Testis (tissue), 2 donors: ENCODE measurements at regions not wholly inside any gene's neighbourhood (a gene's known extent, or its start where the extent isn't known, plus 50 kb on each side); places are given as distances from the start of the nearest gene placed in this dataset.

Experiments
- DNase-seq: peaks from one replicate; pipeline ENCODE4 v3.0.0-alpha.2; 2019
- H3K27ac ChIP-seq, 2 donors: fragments of 200-600 bp; sonication (generic); one replicate each; pipeline ENCODE4 v1.5.1; 2019
- H3K27me3 ChIP-seq: fragments of 200-600 bp; sonication (generic); one replicate; pipeline ENCODE4 v1.5.1; 2019
- H3K36me3 ChIP-seq: fragments of 200-600 bp; sonication (generic); one replicate; pipeline ENCODE4 v1.5.1; 2017; ENCODE audit warnings: low read depth; ENCODE audit errors: missing control alignments
- H3K4me1 ChIP-seq: fragments of 200-600 bp; sonication (generic); one replicate; pipeline ENCODE4 v1.5.1; 2019
- H3K4me3 ChIP-seq, 2 donors: fragments of 200-600 bp; sonication (generic); one replicate each; pipeline ENCODE4 v1.5.1; 2017 to 2019
- H3K9me3 ChIP-seq: fragments of 200-600 bp; sonication (generic); one replicate; pipeline ENCODE4 v1.5.1; 2017
- POLR2A ChIP-seq: fragments of 450-650 bp; IDR thresholded peaks from one replicate; pipeline ENCODE4 v1.6.1; 2017; ENCODE audit warnings: antibody characterized with exemption, mild to moderate bottlenecking, moderate library complexity
- WGBS, 2 donors: methylation state at CpG; one replicate each; pipeline ENCODE4 v1.1.5; 2018; 5-methylcytosine and 5-hydroxymethylcytosine counted together
- intact Hi-C: fragments of 100-400 bp; cut with DNase I; formaldehyde crosslinking; loops from one replicate; pipeline ENCODE4 v1.15.1; 2023; ENCODE audit warnings: low total_unique reads
- TF ChIP-seq, protein P1 (sequence below), 3 experiments: fragments of 450-650 bp in 2 of 3; fragments of 200-600 bp in 1 of 3; sonication (generic) in 1 of 3; IDR thresholded peaks; one replicate each; pipeline ENCODE4 v1.5.1; 2016 to 2019; ENCODE audit warnings: antibody characterized with exemption in 3 of 3, mild to moderate bottlenecking in 2 of 3, moderate library complexity in 1 of 3

DNA sequence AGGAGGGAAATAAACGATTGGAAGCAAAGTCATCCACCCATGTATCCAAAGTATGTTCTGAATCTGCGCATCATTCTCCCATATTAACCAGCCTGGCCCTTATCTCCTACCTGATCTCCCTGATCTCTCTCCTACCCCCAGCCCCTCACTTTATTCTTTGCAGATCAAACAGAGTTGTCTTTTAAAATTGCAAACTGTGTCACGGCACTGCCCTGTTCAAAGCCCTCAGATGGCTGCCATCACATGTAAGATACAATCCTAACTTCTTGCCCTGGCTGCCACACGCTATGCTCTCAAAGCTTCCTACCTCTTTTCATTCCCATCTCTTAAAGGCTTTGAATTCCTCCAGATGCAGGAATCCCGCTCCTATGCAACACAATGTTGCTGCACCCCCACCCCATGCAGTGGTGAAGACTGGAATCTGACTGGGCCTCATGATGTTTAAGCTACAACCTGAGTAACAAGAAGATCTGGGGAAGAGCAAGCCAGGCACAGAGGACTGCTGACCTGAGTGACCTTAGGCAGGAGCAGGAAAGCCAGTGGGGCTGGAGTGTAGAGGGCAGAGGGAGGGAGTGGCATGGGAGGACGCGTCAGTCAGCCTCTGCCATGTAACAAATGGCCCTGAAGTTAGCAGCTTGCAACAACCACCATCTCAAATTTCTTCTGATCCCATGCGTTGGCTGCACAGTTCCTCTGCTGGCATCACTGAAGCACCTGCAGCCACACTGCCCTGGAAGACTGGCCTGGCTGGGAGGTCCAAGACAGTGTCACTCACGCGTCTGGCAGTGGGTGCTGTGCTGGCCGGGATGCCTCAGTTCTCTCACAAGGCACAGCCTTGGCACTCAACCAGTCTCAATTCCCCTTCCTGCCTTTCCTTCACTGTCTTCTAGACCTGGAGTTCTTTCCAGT is 382.8 kb downstream of the BCL11B start:
- intact Hi-C loops: no loop called here
- Histone ChIP-seq H3K36me3 (no peaks in the 10 kb centered on the region), H3K27ac (no peak overlapping the region), H3K27me3 (no peaks in the 10 kb centered on the region), H3K9me3 (no peaks in the 10 kb centered on the region), H3K4me1 (peaks cover 11% of the 10 kb centered on the region), H3K4me3 (no peak overlapping the region)
- TF ChIP-seq POLR2A: no peak
- TF ChIP-seq, protein P1, sequence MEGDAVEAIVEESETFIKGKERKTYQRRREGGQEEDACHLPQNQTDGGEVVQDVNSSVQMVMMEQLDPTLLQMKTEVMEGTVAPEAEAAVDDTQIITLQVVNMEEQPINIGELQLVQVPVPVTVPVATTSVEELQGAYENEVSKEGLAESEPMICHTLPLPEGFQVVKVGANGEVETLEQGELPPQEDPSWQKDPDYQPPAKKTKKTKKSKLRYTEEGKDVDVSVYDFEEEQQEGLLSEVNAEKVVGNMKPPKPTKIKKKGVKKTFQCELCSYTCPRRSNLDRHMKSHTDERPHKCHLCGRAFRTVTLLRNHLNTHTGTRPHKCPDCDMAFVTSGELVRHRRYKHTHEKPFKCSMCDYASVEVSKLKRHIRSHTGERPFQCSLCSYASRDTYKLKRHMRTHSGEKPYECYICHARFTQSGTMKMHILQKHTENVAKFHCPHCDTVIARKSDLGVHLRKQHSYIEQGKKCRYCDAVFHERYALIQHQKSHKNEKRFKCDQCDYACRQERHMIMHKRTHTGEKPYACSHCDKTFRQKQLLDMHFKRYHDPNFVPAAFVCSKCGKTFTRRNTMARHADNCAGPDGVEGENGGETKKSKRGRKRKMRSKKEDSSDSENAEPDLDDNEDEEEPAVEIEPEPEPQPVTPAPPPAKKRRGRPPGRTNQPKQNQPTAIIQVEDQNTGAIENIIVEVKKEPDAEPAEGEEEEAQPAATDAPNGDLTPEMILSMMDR (IDR thresholded peaks at IDR 0.05): no peak
- no peak for DNase-seq
- WGBS, 2 donors: 93 to 94% methylated on average over 11 of the region's 11 CpGs

DNA sequence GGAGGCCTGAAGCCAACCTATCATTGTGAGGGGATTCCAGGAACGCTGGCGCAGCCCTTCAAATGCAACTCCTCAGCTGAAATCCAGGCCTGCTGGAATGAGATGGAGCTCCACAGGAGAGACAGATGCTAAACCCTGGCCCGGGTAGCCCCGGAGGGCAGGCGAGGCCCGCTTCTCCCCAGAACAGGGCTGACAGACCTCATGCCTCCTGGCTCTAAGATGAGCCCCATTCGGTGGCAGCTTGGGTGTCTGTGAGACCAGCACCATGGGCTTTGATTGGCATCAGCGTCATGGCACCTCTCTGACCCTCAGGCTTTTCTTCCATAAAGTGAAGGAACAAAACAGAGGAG is 382.2 kb downstream of the BCL11B start:
- H3K4me3 ChIP-seq: no peak overlapping the region

DNA sequence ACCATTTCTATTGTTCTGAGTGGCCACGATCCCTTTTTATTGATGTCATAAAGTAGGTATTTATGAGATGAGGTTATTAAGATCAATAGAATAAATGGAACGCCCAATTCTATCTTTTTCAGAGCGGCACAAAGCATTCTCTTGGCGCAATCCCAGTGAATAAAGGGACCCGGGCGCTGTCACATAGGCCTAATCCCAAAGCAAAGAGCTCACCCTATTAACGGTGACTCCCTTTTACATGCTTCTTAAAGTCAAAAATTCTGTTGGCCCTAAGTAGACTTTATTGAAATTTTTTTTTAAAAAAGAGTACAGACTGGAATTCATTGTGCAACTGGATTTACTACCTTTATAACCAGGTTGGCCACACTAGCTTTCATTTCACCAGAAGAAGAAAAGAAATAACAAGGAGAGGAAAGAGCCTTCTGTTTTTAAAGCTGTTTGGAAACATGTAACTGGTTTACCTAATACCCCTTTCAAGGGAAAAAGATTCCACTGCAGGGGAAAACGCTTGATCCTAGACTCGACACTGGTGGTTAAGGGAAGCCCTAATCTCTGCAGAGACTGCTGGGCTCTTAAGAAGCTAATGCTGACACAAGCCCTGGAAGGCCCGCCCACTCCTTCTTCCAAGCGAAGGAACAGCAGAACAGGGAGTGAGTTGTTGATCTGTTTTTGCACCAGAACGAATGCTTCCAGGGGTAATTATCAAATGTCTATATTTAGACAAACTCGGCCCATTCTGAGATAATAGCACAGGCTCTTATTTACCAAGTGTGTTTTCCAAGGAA is 381.2 kb downstream of the BCL11B start:
- Histone ChIP-seq H3K27ac (peak overlapping the region; percentile 35 to 78), H3K4me3 (no peak overlapping the region), H3K27me3 (no peaks in the 10 kb centered on the region), H3K36me3 (no peaks in the 10 kb centered on the region), H3K4me1 (peaks cover 11% of the 10 kb centered on the region), H3K9me3 (no peaks in the 10 kb centered on the region)
- whole genome bisulfite sequencing, 2 donors: 45 to 48% methylated on average over 13 of the region's 13 CpGs
- DNase-seq: peak; percentile 88
- intact Hi-C loops: no loop called here
- TF ChIP-seq POLR2A: no peak
- TF ChIP-seq, protein P1 (IDR thresholded peaks at IDR 0.05): no peak

More for the DNA sequence above, 382.2 kb downstream of the BCL11B start:
- Histone ChIP-seq H3K27me3 (no peaks in the 10 kb centered on the region), H3K36me3 (no peaks in the 10 kb centered on the region), H3K4me1 (peaks cover 11% of the 10 kb centered on the region), H3K27ac (no peak overlapping the region), H3K9me3 (no peaks in the 10 kb centered on the region)
- intact Hi-C loops: no loop called here
- WGBS, 2 donors: 94 to 98% methylated on average over 6 to 8 of the region's 8 CpGs
- DNase-seq: no peak
- no peak for TF ChIP-seq POLR2A
- TF ChIP-seq, protein P1 (IDR thresholded peaks at IDR 0.05): no peak

DNA sequence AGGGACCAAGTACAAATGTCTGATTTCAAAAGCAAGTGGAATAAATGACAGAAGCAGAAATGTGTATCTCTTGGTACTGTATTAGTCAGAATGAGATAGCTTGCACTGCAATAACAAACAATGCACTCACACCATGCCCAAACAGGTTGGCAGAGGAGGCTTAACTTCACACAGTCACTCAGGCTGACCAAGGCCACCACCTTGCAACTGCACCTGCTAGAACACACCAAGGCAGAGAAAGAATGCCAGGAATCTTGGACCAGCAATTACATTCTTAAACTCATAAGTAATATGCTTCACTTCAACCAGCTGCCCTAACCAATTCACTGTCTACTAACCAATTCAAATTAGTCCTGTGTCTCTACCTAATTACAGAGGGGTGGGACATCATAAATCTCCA is 378.3 kb downstream of the BCL11B start:
- intact Hi-C loops: no loop called here
- no peak for TF ChIP-seq POLR2A
- TF ChIP-seq, protein P1 (IDR thresholded peaks at IDR 0.05): no peak
- Histone ChIP-seq H3K4me3 (no peak overlapping the region), H3K27me3 (no peaks in the 10 kb centered on the region), H3K27ac (no peak overlapping the region), H3K4me1 (peaks cover 11% of the 10 kb centered on the region), H3K36me3 (no peaks in the 10 kb centered on the region), H3K9me3 (no peaks in the 10 kb centered on the region)
- DNase-seq: no peak
